ENCODE measurements at regions not wholly inside any gene's neighbourhood (a gene's known extent, or its start where the extent isn't known, plus 50 kb on each side); places are given as distances from the start of the nearest gene placed in this dataset.

DNA sequence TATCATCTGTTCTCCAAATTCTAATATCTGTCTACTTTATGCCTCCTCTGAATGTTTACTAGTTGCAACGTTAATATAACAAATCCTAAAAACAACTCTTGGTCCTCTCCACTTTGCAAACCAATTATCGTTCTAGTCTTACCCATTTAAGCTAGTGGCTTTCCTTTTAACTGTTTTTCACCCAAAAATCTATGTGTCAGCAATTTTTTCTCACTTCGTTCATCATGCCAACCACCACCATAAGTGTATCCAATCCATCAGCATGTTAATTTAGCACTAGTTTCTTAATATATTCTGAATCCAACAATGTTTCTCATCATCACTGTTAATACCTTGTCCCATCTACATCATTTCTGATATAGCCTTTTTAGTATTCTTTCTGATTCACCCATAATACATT, 90.0 kb upstream of the RORB start:
- no peak overlapping the region for H3K4me3 ChIP-seq (ENCODE audit: low read depth, low read length)
- Mint-ChIP-seq H3K9me3 (ENCODE audit: unreplicated experiment) (peaks cover 10% of the 10 kb centered on the region), H3K27ac (ENCODE audit: unreplicated experiment) (no peak overlapping the region), H3K4me1 (ENCODE audit: low read depth, unreplicated experiment) (no peaks in the 10 kb centered on the region), H3K4me3 (ENCODE audit: unreplicated experiment) (no peak overlapping the region), H3K36me3 (ENCODE audit: insufficient read depth, unreplicated experiment) (no peaks in the 10 kb centered on the region), H3K27me3 (ENCODE audit: insufficient read depth, unreplicated experiment) (no peaks in the 10 kb centered on the region)
- intact Hi-C loops (cut with micrococcal nuclease; ENCODE audit: unreplicated experiment) = no loop called here
- ChIA-PET POLR2A (no interaction called here), CTCF (no interaction called here)
- no TSS peak for BruUV-seq (replicated peaks)
- no peak for TF ChIP-seq CTCF (IDR thresholded peaks at IDR 0.05; ENCODE audit: insufficient read depth in 1 of 2, low read depth in 1 of 2, low read length in 1 of 2, severe bottlenecking in 1 of 2, unreplicated experiment in 1 of 2)
- DNase-seq = no peak
- no peaks in the 10 kb centered on the region for H3K36me3 ChIP-seq (ENCODE audit: control insufficient read depth, insufficient read depth, low read length)
- no peaks in the 10 kb centered on the region for H3K4me1 ChIP-seq
- H3K27me3 ChIP-seq (replicated peaks; ENCODE audit: control insufficient read depth, insufficient read depth, low read length) = no peaks in the 10 kb centered on the region
- no peaks in the 10 kb centered on the region for H3K9me3 ChIP-seq

DNA sequence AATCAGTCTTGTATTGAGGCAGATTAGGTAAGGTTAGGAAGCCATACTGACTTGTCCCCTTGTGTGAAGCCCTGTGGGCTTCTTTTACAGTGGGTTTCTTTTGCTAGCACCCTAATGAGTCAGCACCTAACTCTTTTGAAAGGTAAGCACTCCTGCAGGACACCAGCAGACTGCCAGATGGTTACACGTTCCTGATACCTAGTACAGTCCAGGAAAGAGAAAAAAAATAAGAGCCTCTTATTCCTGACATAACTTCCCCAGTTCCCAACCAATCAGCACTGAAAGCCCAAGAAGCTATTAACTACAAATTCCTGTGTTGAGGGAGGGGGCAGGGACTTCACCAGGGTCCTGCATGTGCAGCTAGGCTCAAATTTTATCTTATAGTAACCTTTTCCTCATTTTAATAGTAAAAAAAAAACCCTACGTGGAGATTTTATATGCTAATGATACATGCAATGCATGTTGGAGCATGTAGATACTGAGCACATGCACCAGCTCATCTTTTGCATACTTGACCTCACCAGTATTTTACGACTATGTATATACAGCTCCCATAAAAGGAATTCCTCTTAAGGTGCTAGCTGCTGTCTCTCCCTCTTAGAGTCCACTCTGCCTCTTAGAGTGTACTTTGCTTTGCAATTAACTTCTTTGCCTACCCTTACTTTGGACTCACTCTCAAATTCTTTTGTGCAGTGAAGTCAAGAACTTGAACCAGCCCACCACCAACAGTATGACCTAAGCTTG, 84.7 kb upstream of the RORB start:
- no peak overlapping the region for H3K4me3 Mint-ChIP-seq (ENCODE audit: unreplicated experiment)
- H3K27ac Mint-ChIP-seq (ENCODE audit: unreplicated experiment) = no peak overlapping the region
- POLR2A ChIA-PET = no interaction called here
- no peaks in the 10 kb centered on the region for H3K9me3 Mint-ChIP-seq (ENCODE audit: unreplicated experiment)
- TF ChIP-seq CTCF (IDR thresholded peaks at IDR 0.05; ENCODE audit: insufficient read depth in 1 of 2, low read depth in 1 of 2, low read length in 1 of 2, severe bottlenecking in 1 of 2, unreplicated experiment in 1 of 2) = no peak
- CTCF ChIA-PET = no interaction called here
- no peak for DNase-seq
- Histone ChIP-seq H3K27me3 (replicated peaks; ENCODE audit: control insufficient read depth, insufficient read depth, low read length) (no peaks in the 10 kb centered on the region), H3K9me3 (no peaks in the 10 kb centered on the region), H3K36me3 (ENCODE audit: control insufficient read depth, insufficient read depth, low read length) (no peaks in the 10 kb centered on the region), H3K4me1 (no peaks in the 10 kb centered on the region), H3K4me3 (ENCODE audit: low read depth, low read length) (no peak overlapping the region)
- no peaks in the 10 kb centered on the region for H3K4me1 Mint-ChIP-seq (ENCODE audit: low read depth, unreplicated experiment)
- no peaks in the 10 kb centered on the region for H3K27me3 Mint-ChIP-seq (ENCODE audit: insufficient read depth, unreplicated experiment)
- no TSS peak for BruUV-seq (replicated peaks)
- H3K36me3 Mint-ChIP-seq (ENCODE audit: insufficient read depth, unreplicated experiment) = no peaks in the 10 kb centered on the region
- intact Hi-C loops (cut with micrococcal nuclease; ENCODE audit: unreplicated experiment) = no loop called here

DNA sequence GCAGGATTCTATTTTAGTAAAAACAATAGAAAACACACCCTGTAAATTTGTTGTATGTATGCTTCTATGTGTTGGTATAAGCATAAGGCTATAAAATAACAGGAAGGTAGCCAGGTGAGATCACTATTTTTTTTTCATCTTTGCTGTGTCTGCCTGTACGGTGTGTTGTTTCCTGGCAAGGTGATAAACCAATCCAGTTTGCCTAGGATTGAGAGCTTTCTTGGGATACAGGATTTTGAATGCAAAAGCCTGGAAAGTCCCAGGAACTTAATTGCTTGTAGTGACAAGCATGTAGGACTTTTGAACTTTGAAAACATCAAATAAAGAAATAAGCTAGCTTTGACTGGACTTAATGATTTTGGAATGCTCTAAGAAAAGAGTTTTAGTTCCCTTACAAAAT, 83.3 kb upstream of the RORB start:
- no peak overlapping the region for H3K27ac Mint-ChIP-seq (ENCODE audit: unreplicated experiment)
- H3K36me3 Mint-ChIP-seq (ENCODE audit: insufficient read depth, unreplicated experiment) = no peaks in the 10 kb centered on the region
- no peak overlapping the region for H3K4me3 Mint-ChIP-seq (ENCODE audit: unreplicated experiment)
- H3K4me1 Mint-ChIP-seq (ENCODE audit: low read depth, unreplicated experiment) = no peaks in the 10 kb centered on the region
- Histone ChIP-seq H3K4me1 (no peaks in the 10 kb centered on the region), H3K4me3 (ENCODE audit: low read depth, low read length) (no peak overlapping the region), H3K9me3 (no peaks in the 10 kb centered on the region), H3K36me3 (ENCODE audit: control insufficient read depth, insufficient read depth, low read length) (no peaks in the 10 kb centered on the region), H3K27me3 (replicated peaks; ENCODE audit: control insufficient read depth, insufficient read depth, low read length) (no peaks in the 10 kb centered on the region)
- ChIA-PET CTCF (no interaction called here), POLR2A (no interaction called here)
- no peaks in the 10 kb centered on the region for H3K9me3 Mint-ChIP-seq (ENCODE audit: unreplicated experiment)
- TF ChIP-seq CTCF (IDR thresholded peaks at IDR 0.05; ENCODE audit: insufficient read depth in 1 of 2, low read depth in 1 of 2, low read length in 1 of 2, severe bottlenecking in 1 of 2, unreplicated experiment in 1 of 2) = no peak
- intact Hi-C loops (cut with micrococcal nuclease; ENCODE audit: unreplicated experiment) = no loop called here
- H3K27me3 Mint-ChIP-seq (ENCODE audit: insufficient read depth, unreplicated experiment) = no peaks in the 10 kb centered on the region
- no TSS peak for BruUV-seq (replicated peaks)
- no peak for DNase-seq

Measured in Caco-2 (cell line).